Neuron (in vitro differentiated cells): ENCODE measurements at regions not wholly inside any gene's neighbourhood (a gene's known extent, or its start where the extent isn't known, plus 50 kb on each side); places are given as distances from the start of the nearest gene placed in this dataset.
"Not testable (repeated sequence)": the region's sequence is repeated elsewhere in the genome, so short reads cannot be mapped to it uniquely, and the experiment has no call there.

Source experiments
- H2AFZ ChIP-seq: one replicate; pipeline ENCODE4 v1.6.1; 2013; ENCODE audit warnings: low read depth, mild to moderate bottlenecking, inconsistent platforms, low read length, moderate library complexity
- H3K27me3 ChIP-seq: one replicate; pipeline ENCODE4 v1.6.1; 2013; ENCODE audit warnings: low read length; ENCODE audit not compliant: insufficient read depth
- H3K36me3 ChIP-seq: one replicate; pipeline ENCODE4 v1.6.1; 2013; ENCODE audit warnings: low read length; ENCODE audit not compliant: insufficient read depth
- H3K4me1 ChIP-seq: one replicate; pipeline ENCODE4 v1.6.1; 2013; ENCODE audit warnings: low read length; ENCODE audit not compliant: insufficient read depth
- H3K4me3 ChIP-seq: 2 replicates; pipeline ENCODE4 v1.5.1; 2013; ENCODE audit warnings: mild to moderate bottlenecking, low read length, moderate library complexity
- H3K9me3 ChIP-seq: one replicate; pipeline ENCODE4 v1.6.1; 2013; ENCODE audit warnings: low read length

DNA sequence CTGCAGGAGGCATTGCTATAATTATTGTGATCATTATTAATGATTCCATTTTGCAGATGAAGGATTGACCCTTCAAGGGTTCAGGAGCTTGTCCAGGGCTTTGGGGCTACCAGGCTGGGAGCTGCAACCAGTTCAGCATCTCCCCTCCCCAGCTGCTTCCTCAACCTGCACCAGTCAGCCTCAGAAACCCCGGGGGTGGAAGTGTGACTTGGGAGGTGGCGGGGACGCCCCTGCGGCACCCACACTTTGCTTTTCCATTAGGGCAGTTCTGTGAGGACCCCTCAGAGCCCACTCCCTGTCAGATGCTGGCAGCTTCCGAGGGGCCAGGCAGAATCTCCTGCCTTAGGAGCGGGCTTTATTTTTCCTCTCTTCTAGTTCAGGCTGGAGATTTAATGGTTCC lies 85.6 kb downstream of the OLFM1 start:
- Histone ChIP-seq H3K27me3 (peaks cover 7% of the 10 kb centered on the region), H3K4me3 (no peak overlapping the region), H3K9me3 (no peaks in the 10 kb centered on the region), H3K4me1 (no peaks in the 10 kb centered on the region), H2AFZ (no peak overlapping the region), H3K36me3 (no peaks in the 10 kb centered on the region)

DNA sequence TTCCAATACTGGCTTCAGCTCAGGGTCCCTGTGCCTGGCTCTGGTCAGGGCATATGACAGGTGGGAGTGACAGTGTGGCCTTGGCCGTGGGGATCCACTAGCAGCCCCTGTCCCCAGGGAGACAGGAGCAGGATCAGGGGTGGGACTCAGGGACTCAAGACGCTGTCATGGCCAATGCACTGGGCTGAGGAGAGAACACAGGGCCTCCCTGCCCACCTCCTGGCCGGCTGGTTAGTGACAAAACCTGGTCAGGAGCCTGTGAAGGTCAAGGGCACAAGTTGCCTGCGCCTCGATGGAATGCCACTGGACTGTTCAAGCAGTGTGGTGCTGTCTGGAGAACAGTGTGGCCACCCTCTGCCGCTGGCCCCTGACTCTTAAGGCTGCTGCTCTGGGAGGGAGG lies 86.8 kb downstream of the OLFM1 start:
- Histone ChIP-seq H3K36me3 (no peaks in the 10 kb centered on the region), H3K4me1 (no peaks in the 10 kb centered on the region), H3K9me3 (no peaks in the 10 kb centered on the region), H2AFZ (no peak overlapping the region), H3K27me3 (peaks cover 5% of the 10 kb centered on the region), H3K4me3 (no peak overlapping the region)

DNA sequence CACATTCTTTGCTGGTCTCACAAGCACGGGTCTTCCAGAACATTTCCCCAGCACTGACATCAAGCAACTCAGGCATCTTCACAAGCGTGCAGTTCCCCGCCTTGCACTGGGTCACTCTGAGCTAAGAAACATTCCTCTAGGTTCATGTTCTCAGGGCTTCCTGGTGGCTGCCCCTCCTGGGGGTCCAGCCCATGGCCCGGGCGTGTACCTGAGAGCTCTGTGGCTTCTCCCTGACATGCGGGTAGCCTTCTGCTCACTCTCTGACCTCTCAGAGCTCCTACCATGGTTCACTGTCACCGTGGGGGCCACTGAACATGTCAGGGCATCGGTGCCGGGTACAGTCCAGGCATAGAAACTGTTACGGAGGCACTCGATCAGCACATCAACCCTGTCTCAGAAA lies 87.5 kb downstream of the OLFM1 start:
- H2AFZ ChIP-seq = no peak overlapping the region
- no peaks in the 10 kb centered on the region for H3K4me1 ChIP-seq
- no peaks in the 10 kb centered on the region for H3K36me3 ChIP-seq
- H3K27me3 ChIP-seq = peaks cover under 1% of the 10 kb centered on the region
- no peaks in the 10 kb centered on the region for H3K9me3 ChIP-seq
- H3K4me3 ChIP-seq = no peak overlapping the region

DNA sequence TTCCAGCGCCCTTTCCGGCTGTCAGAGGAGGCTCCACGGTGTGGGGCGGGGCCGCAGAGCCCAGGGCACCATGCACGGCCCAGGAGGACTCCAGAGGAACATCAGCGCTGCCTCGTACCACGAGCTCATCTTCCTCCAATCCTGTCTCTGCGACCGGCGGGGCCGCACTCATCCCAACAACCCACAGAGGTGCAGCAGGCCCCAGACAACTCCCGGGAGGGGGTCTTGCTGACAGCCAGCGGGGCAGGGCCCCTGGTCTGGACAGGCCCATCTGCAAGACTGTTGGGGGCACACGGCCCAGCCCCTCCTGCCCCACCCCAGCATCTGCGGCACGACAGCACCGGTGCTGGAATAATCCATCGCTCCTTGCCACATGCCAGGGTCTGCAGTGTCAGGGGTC lies 88.8 kb downstream of the OLFM1 start:
- Histone ChIP-seq H3K4me3 (no peak overlapping the region), H3K36me3 (no peaks in the 10 kb centered on the region), H3K9me3 (no peaks in the 10 kb centered on the region), H3K27me3 (no peaks in the 10 kb centered on the region), H2AFZ (no peak overlapping the region), H3K4me1 (no peaks in the 10 kb centered on the region)

GRCh38 chr9:135177562-135177961 lies 90.1 kb downstream of the OLFM1 start:
- not testable (repeated sequence) for H3K9me3 ChIP-seq, H3K4me1 ChIP-seq, H3K4me3 ChIP-seq, H2AFZ ChIP-seq, H3K27me3 ChIP-seq, H3K36me3 ChIP-seq

GRCh38 chr9:135178498-135178897 lies 91.0 kb downstream of the OLFM1 start:
- Histone ChIP-seq H3K9me3 (no peaks in the 10 kb centered on the region), H3K4me3 (no peak overlapping the region), H3K36me3 (no peaks in the 10 kb centered on the region), H2AFZ (no peak overlapping the region), H3K27me3 (peaks cover 13% of the 10 kb centered on the region), H3K4me1 (no peaks in the 10 kb centered on the region)

- Histone ChIP-seq H2AFZ (no peak overlapping the region), H3K27me3 (peaks cover 16% of the 10 kb centered on the region), H3K4me1 (no peaks in the 10 kb centered on the region), H3K9me3 (no peaks in the 10 kb centered on the region), H3K36me3 (no peaks in the 10 kb centered on the region), H3K4me3 (no peak overlapping the region)
These were observed 91.6 kb downstream of the OLFM1 start for GRCh38 chr9:135179041-135179440.

DNA sequence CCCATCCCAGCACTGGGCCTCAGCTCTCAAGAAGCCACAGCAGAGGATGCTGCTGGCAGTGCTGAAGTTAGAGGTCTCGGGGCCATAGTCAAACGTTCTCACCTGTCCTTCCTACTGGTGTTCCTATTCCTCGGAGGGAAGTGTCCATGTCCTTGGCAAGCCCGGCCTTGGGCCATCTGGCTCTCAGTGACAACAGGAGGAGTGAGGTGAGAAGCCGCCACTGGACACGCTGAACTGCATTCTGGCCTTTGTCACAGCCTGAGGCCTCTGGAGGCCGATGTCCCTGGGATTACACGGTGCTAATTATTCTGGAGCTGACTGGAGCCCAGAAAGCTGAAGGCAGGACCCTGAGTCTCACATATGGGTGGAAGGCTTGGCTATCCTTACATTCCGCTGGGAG lies 92.5 kb downstream of the OLFM1 start:
- Histone ChIP-seq H3K9me3 (no peaks in the 10 kb centered on the region), H3K4me1 (no peaks in the 10 kb centered on the region), H2AFZ (no peak overlapping the region), H3K4me3 (no peak overlapping the region), H3K36me3 (no peaks in the 10 kb centered on the region), H3K27me3 (peaks cover 23% of the 10 kb centered on the region)

DNA sequence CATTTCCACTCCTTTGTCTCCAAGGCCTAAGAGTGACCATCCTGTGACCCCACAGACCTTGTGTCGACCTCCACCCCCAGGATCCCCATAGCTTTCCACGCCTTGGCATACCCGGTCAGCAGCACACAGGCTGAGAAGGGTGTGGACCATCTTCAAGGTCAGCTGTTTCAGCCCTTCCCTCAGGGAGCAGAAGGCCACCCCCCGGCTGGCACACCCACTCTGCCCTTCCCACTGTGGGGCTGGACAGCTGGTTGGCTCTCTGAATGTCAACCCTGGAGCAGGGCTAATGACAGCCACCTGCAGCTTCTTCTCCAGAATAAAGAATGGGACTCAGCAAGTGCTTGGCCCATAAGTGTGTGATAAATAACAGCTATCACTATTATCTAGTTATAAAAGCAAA lies 93.1 kb downstream of the OLFM1 start:
- no peak overlapping the region for H3K4me3 ChIP-seq
- no peaks in the 10 kb centered on the region for H3K36me3 ChIP-seq
- no peaks in the 10 kb centered on the region for H3K4me1 ChIP-seq
- no peaks in the 10 kb centered on the region for H3K9me3 ChIP-seq
- H3K27me3 ChIP-seq = peaks cover 27% of the 10 kb centered on the region
- no peak overlapping the region for H2AFZ ChIP-seq

- Histone ChIP-seq H3K9me3 (no peaks in the 10 kb centered on the region), H3K36me3 (no peaks in the 10 kb centered on the region), H3K4me3 (no peak overlapping the region), H3K27me3 (peaks cover 27% of the 10 kb centered on the region), H2AFZ (no peak overlapping the region), H3K4me1 (no peaks in the 10 kb centered on the region)
These were observed 93.9 kb downstream of the OLFM1 start for GRCh38 chr9:135181336-135181735.

GRCh38 chr9:135181841-135182240 lies 94.4 kb downstream of the OLFM1 start:
- H3K4me3 ChIP-seq, H3K36me3 ChIP-seq, H2AFZ ChIP-seq, H3K9me3 ChIP-seq, H3K4me1 ChIP-seq: not testable (repeated sequence)
- H3K27me3 ChIP-seq = peaks cover 31% of the 10 kb centered on the region

GRCh38 chr9:135183069-135183468 lies 95.6 kb downstream of the OLFM1 start:
- peaks cover 34% of the 10 kb centered on the region for H3K27me3 ChIP-seq
- no peaks in the 10 kb centered on the region for H3K9me3 ChIP-seq
- no peaks in the 10 kb centered on the region for H3K36me3 ChIP-seq
- H3K4me3 ChIP-seq = no peak overlapping the region
- no peaks in the 10 kb centered on the region for H3K4me1 ChIP-seq
- H2AFZ ChIP-seq = no peak overlapping the region

DNA sequence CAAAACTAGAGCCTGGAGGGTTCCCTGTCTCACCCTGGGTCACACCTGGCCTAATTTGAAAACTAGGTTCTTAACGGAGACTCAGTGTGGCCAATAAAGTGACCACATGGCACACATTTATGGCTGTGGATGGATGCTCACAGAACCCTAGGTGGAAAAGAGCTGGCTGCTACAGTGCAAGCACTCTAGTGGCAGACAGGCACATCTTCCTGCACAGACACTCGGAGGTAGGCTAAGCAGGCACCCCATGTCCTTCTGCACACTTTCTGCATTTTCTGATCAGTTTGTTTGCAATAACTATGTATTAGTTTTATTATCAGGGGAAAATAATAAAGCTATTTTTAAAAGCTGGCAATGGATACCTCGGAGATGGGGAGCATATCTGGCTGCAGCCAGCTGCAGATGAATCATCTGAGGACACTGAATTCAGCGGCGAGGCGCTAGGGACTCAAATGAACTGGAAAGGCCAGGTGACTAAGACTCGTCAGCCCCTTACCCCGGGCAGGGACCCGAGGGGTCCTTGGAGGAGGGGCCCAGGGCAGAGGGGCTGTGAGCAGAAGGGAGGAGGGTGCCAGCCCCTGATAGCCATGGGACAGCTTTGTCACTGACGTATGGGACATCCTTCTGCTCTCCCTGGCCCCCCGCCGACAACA lies 96.2 kb downstream of the OLFM1 start:
- Histone ChIP-seq H3K36me3 (no peaks in the 10 kb centered on the region), H3K4me1 (no peaks in the 10 kb centered on the region), H3K27me3 (peaks cover 34% of the 10 kb centered on the region), H2AFZ (no peak overlapping the region), H3K9me3 (no peaks in the 10 kb centered on the region), H3K4me3 (no peak overlapping the region)
